GM19455 (cell line): ENCODE measurements at regions not wholly inside any gene's neighbourhood (a gene's known extent, or its start where the extent isn't known, plus 50 kb on each side); places are given as distances from the start of the nearest gene placed in this dataset.
"Not testable (repeated sequence)": the region's sequence is repeated elsewhere in the genome, so short reads cannot be mapped to it uniquely, and the experiment has no call there.

ENCODE experiments used
- ATAC-seq: cut with Tn5 transposase; IDR thresholded peaks from one replicate; pipeline ENCODE4 v1.9.1; 2021; ENCODE audit not compliant: unreplicated experiment

DNA sequence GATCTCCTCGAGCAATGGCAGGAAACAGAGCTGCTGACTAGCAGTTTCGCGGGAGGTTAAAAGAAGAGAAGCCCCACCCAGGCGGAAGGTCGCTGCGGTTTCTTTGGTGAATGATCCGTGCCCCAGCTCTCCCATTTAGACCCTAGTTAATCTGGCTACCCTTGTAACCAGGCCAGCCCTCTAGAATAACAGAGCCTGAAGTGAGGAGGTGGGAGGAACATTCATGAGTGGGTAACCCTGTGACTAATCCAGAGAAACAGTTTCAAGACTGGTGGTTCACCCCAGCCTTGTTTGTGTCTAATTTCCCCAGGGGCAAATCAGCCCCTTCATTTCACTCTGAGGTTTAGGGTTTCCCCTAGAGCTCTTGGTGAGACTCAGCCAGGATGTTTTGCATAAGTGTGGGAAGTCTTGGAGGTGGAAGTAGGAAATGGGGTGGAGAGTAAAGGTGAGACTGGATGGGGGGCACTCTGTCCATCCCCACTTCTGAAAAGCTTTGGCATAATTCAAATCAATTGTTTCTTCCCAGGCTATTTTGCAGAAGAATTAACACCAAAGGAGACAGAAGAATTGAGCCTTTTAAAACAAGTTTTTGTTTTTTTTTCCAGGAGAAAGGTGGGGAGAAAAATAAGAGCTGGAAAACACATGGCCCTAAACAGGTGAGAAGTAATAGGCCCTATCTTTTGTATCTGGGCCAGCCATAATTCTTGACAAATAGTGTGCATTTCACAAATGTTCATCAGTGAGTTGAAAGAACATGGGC lies 303.1 kb downstream of the RPLP1 start:
- ATAC-seq, result peak; percentile 76

DNA sequence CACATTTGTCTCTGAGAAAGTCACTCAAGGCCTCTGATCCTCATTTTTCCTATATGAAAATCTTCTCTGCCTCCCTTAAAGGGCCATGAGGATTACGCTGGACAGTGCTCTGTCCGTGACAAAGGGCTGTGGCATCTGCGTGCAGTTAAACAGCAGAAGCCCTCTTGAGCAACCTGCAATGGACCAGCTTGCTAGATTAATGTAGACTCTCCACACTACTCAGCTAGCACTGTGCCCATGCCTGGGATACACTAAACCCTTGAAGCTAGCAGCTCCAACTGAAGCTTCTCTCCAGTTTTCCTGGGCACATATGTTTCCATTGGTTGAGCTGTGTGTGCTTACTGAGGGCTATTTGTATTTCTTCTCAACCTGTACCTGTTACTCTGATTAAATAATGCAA lies 303.8 kb downstream of the RPLP1 start:
- no peak for ATAC-seq

DNA sequence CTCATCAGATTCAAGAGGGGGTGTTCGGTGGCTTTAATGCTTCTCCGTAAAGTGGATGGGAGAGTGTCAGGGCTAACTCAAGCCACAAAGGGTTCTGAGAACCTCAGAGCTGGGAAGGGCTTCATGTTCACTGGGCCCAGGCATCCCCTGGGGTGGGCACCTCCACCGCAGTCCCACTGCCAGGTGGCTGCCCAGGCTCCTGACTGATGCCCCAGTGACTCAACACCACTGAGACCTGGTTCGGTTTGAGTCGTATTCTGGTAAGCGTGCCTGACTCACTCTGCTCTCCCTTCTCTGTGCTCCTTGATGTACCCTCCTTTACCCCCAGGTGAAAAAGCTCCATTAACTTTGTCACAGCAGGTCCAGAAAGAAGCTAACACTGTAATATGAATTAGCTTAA lies 304.6 kb downstream of the RPLP1 start:
- ATAC-seq, result no peak

DNA sequence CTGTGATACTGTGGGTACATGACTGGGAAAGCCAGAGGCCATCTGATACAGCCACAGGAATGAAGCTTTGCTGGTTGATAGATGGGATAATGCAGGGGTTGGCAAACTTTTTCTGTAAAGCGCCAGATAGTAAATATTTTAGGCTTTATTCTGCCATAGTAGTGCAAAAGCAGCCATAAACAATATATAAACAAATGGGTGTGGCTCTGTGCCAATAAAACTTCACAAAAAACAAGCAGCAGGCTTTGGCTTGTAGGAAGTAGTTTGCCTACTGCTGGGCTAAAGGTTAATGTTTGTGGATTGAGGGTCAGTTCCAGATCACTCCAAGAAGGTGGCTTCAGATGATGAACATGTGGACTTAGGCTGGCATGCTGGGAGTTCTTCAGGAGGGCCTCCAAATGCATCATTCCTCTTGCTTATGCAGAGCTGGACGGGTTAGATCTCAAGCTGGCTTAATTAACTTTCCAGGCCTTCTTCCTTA lies 305.7 kb downstream of the RPLP1 start:
- ATAC-seq, result no peak

DNA sequence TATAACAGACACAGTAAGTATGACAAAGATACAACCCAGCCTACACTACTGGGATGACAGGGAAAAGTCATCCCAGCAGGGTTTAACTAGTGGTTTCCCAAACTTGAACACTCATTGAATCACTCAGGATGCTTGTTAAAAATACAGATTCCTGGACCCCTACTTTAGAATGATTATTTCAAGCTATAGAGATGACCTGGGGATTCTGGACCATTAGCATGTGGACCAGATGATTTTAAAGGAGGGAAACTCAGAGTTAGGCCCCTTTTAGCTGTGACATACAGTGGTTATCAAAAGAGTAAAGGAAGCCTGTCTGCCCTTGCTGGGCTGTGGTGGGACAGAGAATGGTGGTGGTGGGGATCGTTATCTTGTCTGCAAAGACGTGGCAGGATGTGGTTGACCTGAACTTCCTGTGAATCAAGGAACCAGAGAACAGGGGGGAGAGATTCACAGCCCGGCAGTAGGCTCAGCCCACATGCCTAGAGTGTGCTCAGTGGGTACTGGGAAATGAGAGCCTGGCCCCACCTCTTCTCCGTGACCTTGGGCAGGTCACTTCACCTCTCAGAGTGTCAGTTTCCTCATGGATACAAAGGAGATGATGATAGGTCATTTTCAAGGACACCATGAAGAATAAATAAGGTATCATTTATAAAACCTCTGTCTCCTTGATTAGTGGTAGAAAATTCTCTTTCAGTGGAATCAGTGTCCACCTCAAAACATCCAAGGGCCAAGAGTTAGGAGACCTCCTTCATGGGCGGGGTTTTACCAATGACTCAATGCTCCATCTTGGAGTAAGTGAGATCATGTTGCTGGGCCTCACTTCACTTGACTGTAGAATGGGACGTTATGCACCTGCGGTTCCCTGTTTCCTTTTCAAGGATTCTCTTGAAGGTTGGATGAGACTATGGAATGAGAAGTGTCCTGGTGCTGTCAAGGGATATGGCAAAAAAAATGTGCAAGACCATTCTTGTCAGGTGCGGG lies 306.5 kb downstream of the RPLP1 start:
- no peak for ATAC-seq

DNA sequence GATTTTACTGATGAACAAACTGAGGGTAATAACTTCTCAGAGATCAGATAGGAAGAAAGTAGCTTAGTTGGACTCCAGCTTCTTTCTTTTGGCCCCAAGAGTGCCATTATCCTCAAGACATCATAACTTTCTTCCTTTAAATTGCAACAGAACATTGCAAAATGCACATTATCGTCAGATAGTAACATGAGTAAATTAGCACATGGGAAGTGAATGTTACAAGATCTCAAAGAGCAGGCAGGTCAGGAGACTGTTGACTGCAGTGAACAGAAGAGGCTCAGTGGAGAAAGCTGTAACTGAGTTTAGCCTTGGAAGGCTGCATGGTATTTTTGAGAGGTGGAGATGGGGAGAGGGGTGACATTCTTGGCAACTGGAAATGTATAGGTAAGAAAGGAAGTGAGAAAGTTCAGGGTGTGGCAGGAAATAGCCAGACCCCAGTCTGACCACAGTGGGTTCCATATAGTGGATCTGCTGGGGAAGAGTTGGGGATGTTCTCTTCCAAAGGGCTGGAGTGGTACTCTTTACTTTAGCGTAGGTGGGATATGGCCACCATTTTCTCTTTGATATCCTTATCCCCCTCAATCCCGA lies 307.7 kb downstream of the RPLP1 start:
- no peak for ATAC-seq

DNA sequence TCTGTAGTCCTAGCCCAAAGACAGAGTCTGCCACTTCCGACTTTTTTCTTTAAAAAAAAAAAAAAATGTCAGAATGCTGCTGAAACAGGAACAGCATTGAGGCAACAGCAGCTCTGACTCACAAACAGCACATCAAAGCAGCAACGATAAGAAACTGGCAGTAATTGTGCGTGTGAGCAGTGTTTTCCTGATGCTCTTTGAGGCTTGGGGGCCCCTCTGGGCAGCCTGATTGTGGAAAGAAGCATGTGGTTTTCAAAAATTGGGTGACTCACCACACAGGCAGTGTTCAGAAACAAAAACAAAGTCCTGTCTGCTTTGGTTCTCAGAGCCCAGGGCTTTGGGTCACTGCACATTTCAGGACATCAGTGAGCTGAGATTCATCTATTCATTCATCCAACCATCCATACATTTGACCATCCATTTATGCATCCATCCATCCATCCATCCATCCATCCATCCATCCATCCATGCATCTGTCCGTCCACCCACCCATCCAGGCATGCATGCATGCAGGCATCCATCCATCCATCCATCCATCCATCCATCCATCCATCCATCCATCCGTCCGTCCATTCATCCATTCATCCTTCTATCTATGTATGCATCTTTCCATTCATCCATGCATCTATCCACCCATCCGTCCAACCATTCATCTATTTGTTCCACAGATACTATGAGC lies 308.4 kb downstream of the RPLP1 start:
- ATAC-seq, result no peak

DNA sequence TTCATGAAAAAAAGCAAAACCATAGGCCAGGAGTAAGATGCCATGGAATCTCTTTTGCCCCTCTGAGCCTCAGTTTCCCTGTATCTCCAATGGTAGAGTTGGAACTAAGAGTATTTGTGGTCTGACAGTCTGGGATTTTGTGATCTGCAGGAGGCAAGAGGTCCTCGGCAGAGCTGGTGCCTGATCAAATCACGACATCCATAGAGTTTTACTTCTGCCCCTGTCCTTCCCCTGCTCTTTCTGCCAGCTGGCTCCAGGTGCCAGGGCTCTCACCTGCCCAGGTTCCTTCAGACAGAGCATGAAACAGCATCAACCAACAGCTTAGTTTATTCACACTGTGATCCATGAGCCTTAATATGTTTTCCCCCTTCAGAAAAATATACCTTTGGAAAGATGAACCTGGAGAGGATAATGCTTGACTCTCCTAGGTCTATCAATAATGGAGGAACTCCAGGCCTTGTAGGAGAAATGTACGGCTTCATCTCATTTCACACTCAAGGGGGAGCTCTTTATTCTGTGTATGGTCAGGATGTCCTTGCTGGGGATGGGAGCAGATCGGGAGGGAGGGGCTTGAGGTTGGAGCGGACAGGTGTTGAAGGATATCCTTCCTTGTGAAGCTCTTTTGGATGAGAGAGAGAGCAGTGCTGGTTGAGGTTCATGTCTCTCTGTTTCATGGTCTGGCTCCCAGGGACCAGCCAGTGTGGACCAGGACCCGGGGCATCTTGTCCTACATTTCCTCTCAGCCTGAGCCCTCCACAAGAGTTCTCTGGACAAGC lies 309.9 kb downstream of the RPLP1 start:
- no peak for ATAC-seq

DNA sequence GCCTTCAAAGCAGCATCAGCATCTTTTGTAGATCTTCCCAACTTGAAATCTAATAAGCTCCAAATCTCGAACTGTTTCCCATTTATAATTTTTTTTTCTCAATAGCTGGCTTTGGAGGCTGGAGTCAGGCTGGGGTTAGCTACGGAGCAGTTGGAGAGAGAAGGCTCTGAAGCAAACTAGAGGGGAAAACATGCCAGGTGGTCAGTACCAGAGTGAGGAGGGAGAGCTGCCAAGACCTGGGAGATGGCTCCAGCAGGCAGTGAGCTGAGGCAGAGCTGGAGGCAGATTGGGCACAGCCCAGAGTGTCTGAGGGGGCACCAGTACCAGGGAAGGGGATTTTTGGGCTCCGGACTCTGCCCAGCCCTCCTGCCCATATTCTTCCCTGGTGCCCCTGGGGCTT lies 311.2 kb downstream of the RPLP1 start:
- no peak for ATAC-seq

DNA sequence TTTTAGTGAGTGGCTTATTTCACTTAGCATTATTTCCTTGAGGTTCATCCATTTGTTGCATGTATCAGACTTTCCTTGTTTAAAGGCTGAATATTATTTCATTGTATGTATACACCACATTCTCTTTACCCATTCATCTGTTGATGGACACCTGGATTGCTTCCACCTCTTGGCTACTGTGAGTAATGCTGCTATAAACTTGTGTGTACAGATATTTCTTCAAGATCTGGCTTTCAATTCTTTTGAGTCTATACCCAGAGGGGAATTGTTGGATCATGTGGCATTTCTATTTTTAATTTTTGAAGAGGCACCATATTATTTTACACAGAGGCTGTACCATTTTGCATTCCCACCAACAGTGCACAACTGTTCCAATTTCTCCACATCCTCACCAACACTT lies 313.5 kb downstream of the RPLP1 start:
- ATAC-seq, result no peak

DNA sequence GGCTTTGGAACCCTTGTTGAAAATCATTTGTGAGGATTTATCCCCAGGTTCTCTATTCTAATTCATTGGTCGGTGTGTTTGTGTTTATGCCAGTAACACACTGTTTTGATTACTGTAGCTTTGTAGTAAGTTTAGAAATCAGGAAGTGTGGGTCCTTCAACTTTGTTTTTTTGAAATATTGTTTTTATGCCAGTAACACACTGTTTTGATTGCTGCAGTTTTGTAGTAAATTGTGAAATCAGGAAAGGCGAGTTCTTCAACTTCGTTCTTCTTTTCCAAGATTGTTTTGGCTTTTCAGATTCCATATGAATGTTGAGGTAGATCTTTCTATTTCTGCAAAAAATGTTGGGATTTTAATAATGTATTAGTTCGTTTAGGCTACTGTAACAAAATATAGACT lies 314.6 kb downstream of the RPLP1 start:
- ATAC-seq, result no peak

DNA sequence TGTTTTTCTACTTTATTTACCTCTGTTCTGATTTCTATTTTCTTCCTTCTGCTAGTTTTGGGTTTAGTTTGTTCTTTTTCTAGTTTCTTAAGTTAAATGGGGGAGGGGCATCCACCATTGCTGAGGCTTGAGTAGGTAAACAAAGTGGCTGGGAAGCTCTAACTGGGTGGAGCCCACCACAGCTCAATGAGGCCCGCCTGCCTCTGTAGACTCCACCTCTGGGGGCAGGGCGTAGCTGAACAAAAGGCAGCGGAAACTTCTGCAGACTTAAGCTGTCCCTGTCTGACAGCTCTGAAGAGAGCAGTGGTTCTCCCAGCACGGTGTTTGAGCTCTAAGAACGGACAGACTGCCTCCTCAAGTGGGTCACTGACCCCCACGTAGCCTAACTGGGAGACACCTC lies 316.7 kb downstream of the RPLP1 start:
- not testable (repeated sequence) for ATAC-seq

DNA sequence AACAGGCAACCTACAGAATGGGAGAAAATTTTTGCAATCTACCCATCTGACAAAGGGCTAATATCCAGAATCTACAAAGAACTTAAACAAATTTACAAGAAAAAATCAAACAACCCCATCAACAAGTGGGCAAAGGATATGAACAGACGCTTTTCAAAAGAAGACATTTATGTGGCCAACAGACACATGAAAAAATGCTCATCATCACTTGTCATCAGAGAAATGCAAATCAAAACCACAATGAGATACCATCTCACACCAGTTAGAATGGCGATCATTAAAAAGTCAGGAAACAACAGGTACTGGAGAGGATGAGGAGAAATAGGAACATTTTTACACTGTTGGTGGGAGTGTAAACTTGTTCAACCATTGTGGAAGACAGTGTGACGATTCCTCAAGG lies 321.6 kb downstream of the RPLP1 start:
- ATAC-seq, result not testable (repeated sequence)

DNA sequence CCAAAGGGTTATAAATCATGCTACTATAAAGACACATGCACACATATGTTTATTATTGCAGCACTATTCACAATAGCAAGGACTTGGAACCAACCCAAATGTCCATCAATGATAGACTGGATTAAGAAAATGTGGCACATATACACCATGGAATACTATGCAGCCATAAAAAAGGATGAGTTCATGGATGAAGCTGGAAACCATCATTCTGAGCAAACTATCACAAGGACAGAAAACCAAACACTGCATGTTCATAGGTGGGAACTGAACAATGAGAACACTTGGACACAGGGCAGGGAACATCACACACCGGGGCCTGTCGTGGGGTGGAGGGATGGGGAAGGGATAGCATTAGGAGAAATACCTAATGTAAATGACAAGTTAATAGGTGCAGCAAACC lies 322.1 kb downstream of the RPLP1 start:
- ATAC-seq, result not testable (repeated sequence)

DNA sequence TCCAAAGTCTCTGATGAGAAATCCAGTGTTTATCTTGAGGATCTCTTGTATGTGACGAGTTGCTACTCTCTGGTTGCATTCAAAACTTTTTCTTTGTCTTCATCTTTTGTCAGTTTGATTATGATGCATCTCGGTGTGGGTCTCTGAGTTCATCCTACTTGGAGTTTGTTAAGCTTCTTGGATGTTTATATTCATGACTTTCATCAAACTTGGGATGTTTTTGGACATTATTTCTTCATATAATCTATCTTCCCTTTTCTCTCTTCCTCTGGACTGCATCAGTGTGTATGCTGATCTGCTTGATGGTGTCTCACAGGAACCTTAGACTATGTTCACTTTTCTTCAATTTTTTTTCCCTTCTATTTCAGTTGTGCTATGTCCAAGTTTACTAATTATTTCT lies 320.4 kb downstream of the TLE3 start:
- ATAC-seq, result no peak

DNA sequence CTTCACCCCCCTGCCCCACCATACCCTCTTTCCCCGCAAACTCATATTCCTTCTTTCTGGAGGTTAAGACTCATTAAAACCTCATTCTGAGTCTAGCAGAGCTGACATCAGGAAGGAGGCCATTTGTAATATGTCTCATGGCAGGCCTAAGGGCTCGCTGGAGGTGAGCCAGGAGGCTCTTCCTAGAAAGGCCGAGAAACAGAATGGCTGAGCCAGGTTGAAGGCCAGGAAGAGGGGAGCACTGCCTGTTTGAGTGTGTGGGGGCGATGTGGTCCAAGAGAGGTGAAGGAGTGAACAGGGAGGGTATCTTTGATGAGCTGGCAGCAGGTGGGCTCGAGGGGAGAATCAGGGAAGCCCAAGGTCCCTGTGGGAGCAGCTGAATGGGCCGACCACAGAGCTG lies 317.3 kb downstream of the TLE3 start:
- ATAC-seq, result no peak

DNA sequence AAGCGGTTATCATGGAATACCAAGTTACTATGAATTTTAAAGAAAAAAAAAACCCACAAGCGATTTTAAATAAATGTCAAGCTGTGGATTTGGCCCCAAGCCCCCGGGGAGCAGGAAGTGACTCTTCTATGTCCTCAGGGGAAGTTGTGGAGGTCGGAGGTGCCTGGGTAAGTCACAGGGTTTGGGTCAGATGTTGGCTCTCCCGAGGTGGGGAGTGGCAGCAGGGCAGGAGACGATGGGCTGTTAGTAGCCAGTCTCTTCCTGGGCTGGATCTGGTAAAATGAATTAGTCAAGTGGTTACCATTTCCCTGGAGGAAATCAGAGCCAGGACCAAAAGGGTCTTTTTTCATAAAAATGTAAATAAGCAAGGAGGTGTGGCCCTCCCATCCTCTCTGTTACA lies 316.7 kb downstream of the TLE3 start:
- ATAC-seq, result no peak

DNA sequence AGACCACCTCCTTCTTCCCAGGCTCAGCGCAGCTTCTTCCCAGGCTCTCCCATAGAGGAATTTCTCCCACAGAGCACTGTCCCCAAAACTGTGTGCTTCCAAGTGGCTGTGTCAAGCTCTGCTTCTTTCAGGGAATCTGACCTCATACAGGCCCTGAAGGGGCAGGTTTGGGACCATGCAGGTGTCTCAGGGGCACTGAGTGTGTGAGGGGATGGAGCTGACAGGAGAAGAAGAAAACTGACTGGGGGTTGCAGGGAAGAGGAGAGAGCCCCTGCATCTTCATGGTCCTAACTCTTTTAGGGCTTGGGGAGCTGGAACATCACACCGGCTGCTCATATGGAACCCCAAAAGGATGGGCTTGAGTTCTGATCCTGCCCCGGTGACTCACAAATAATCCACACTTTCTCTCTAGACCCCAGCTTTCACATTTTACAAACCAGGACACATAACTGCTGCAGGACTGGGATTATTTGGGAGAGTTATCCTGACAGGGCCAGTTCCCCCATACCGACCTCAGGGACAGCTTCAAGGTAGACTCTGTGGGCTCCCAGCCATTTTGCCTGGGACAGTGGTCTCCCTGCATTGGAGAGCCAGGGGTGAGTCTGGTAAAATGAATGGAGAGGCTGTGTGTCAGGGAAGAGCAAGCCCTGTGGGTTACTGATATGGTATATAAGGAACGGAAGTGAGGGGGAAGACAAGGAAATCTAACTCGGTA lies 316.1 kb downstream of the TLE3 start:
- ATAC-seq, result no peak

DNA sequence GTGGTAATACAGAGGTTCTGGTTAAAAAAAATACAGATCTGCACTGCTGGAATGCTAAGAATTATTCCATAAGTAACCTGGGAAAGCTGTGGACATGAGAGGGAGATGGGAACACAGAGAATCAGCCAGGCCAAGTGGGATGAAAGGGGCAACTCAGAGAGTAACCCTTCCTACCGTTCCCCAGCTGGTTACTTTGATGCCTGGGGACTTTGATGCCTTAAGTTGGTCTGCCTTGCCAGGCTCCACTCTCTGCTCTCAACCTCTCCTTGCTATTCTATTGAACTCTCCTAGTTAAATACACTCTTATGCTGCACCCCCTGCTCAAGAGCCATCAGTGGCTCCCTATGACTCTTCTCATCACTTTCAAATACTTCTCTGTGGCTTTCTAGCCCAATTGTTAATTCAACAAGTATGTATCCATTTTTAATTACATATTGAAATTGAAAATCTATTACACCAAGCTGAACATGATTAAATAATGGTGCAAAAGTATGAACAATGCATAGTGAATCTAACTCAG lies 315.5 kb downstream of the TLE3 start:
- no peak for ATAC-seq
